ENCODE measurements at regions not wholly inside any gene's neighbourhood (a gene's known extent, or its start where the extent isn't known, plus 50 kb on each side); places are given as distances from the start of the nearest gene placed in this dataset.
A peak's percentile ranks its signal among the peaks of the same experiment; 100 is the strongest.

DNA sequence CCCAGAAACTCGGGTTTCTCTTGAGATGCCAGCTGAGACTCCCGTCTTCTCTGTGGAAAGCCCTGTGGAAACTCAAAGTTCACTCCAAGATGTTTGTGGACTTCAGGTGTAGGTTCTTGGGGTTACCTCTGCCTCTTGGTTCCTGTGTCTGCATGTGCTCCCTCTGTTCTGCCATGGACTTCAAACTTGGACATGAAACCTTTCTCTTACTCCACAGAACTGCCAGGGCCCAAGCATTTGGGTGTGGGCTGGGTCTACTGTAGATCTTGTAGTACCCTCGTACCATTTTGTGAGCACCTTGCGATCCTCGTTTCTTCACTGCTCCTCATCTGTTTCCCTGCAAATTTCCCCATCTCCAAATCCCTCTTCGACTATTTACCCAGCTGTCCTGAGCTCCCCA is 175.5 kb downstream of the HAUS1 start:
- no peak for DNase-seq (ENCODE audit: low read depth)
- TF ChIP-seq MAX (IDR thresholded peaks at IDR 0.05; ENCODE audit: low read depth, low read length) (no peak), MYC (IDR thresholded peaks at IDR 0.05; ENCODE audit: low read depth, low read length) (no peak), CTCF (IDR thresholded peaks at IDR 0.05; ENCODE audit: low read depth, low read length) (no peak), POLR2A (IDR thresholded peaks at IDR 0.05; ENCODE audit: extremely low read depth, insufficient read length) (no peak)
- H3K4me3 ChIP-seq (ENCODE audit: low read depth, low read length): no peak overlapping the region

DNA sequence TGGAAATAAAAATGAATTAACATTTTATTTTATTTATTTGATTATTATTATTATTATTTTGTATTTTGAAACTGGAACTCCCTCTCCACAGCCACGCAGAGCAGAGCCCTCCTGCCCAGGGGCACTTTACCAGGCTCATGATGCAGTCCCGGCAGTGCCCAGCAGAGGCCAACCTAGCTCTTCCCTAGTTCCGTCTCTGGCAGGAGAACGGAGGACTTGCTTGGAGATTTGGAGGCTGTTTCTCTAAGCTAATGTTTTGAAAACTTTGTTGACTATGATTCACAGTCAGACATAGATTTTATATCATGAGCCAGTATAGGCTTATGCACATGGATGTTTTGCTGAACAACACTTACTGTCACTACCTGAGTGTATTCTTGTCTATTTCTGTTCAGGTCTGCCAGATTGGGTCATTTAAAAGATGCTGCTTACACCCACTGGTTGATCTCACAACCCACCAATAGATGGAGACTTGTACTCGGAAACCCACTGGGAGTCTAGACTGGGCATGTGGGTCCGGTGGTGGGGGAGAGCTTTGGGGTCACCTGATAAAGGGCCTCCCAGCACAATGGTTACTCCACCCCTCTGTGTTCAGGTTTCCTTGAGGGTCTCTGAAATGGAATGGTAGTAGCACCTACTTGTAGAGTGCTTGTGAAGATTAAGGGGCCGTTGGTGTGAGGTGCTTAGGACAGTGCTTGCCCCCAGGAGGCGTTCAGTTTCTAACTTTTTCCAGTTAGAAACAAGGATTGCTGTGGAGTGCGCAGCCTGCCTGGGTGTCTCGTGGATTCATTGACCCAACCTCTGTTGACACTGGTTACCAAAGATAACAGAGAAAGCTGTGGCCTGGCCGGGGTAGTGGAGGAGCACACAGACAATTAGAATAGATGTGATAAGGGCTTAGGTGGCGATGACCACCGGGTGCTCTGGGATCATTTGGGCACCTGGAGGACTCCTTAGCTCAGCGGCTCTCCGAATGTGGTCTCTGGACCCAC is 177.3 kb downstream of the HAUS1 start:
- no peak for TF ChIP-seq POLR2A (IDR thresholded peaks at IDR 0.05; ENCODE audit: extremely low read depth, insufficient read length)
- TF ChIP-seq CTCF (IDR thresholded peaks at IDR 0.05; ENCODE audit: low read depth, low read length): peak; percentile 94
- TF ChIP-seq MAX (IDR thresholded peaks at IDR 0.05; ENCODE audit: low read depth, low read length): no peak
- TF ChIP-seq MYC (IDR thresholded peaks at IDR 0.05; ENCODE audit: low read depth, low read length): no peak
- H3K4me3 ChIP-seq (ENCODE audit: low read depth, low read length): no peak overlapping the region
- peak; percentile 74 for DNase-seq (ENCODE audit: low read depth)

GRCh38 chr18:46282177-46282570 is 178.0 kb downstream of the HAUS1 start:
- no peak for DNase-seq (ENCODE audit: low read depth)
- no peak overlapping the region for H3K4me3 ChIP-seq (ENCODE audit: low read depth, low read length)
- TF ChIP-seq CTCF (IDR thresholded peaks at IDR 0.05; ENCODE audit: low read depth, low read length) (no peak), MAX (IDR thresholded peaks at IDR 0.05; ENCODE audit: low read depth, low read length) (no peak), MYC (IDR thresholded peaks at IDR 0.05; ENCODE audit: low read depth, low read length) (no peak), POLR2A (IDR thresholded peaks at IDR 0.05; ENCODE audit: extremely low read depth, insufficient read length) (no peak)

- TF ChIP-seq POLR2A (IDR thresholded peaks at IDR 0.05; ENCODE audit: extremely low read depth, insufficient read length) (no peak), CTCF (IDR thresholded peaks at IDR 0.05; ENCODE audit: low read depth, low read length) (no peak), MAX (IDR thresholded peaks at IDR 0.05; ENCODE audit: low read depth, low read length) (no peak), MYC (IDR thresholded peaks at IDR 0.05; ENCODE audit: low read depth, low read length) (no peak)
- no peak for DNase-seq (ENCODE audit: low read depth)
- H3K4me3 ChIP-seq (ENCODE audit: low read depth, low read length): no peak overlapping the region
These were observed 178.5 kb downstream of the HAUS1 start for GRCh38 chr18:46282646-46283045.

GRCh38 chr18:46283268-46283667 is 179.1 kb downstream of the HAUS1 start:
- TF ChIP-seq MYC (IDR thresholded peaks at IDR 0.05; ENCODE audit: low read depth, low read length) (no peak), MAX (IDR thresholded peaks at IDR 0.05; ENCODE audit: low read depth, low read length) (no peak), POLR2A (IDR thresholded peaks at IDR 0.05; ENCODE audit: extremely low read depth, insufficient read length) (no peak), CTCF (IDR thresholded peaks at IDR 0.05; ENCODE audit: low read depth, low read length) (no peak)
- no peak overlapping the region for H3K4me3 ChIP-seq (ENCODE audit: low read depth, low read length)
- DNase-seq (ENCODE audit: low read depth): no peak
